ENCODE measurements at regions not wholly inside any gene's neighbourhood (a gene's known extent, or its start where the extent isn't known, plus 50 kb on each side); places are given as distances from the start of the nearest gene placed in this dataset.

DNA sequence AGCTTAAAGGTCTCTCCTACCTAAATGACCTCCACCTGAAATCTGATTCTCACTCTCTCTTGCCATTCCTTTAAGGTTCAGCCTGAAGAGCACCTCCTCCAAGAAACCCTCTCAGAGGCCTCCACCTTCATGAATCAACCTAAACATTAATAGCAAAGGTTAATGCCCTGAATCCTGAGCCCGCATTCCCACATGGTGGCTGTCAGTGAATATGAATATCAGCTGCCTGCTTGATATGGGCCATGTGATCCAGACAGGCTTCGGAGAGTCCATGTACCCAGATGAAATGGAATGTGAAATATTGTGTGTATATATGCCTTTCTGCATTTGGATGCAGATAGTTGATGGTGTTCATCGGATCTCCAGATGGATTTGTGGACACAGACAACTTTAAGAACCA is 317.5 kb downstream of the TOX3 start:
- DNase-seq (ENCODE audit: low read depth), result no peak
- H3K4me3 ChIP-seq (ENCODE audit: low read depth, low read length), result no peak overlapping the region
- in situ Hi-C loops (cut with HindIII; ENCODE audit: low sequenced_read_pairs), result no loop called here
- TF ChIP-seq, protein P1, sequence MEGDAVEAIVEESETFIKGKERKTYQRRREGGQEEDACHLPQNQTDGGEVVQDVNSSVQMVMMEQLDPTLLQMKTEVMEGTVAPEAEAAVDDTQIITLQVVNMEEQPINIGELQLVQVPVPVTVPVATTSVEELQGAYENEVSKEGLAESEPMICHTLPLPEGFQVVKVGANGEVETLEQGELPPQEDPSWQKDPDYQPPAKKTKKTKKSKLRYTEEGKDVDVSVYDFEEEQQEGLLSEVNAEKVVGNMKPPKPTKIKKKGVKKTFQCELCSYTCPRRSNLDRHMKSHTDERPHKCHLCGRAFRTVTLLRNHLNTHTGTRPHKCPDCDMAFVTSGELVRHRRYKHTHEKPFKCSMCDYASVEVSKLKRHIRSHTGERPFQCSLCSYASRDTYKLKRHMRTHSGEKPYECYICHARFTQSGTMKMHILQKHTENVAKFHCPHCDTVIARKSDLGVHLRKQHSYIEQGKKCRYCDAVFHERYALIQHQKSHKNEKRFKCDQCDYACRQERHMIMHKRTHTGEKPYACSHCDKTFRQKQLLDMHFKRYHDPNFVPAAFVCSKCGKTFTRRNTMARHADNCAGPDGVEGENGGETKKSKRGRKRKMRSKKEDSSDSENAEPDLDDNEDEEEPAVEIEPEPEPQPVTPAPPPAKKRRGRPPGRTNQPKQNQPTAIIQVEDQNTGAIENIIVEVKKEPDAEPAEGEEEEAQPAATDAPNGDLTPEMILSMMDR (IDR thresholded peaks at IDR 0.05; ENCODE audit: low read depth, low read length, missing control alignments), result no peak

DNA sequence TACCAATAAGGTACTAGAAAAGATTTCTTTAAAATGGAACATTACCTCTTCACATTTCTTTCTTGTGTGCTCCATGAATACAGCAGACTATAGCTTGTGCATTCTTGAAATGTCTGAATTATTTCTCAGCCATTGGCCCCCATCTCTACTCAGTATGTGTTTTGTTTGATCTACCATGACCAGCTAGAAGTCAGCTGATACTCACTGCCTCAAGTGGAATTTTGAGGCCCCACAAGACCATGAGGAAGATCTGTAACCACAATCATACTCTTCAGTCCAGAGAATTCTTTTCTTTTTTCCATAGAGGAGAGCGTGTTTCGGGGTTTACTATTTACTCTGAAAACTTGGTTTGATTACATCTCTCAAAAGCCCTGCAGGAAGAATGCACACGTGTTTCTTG is 319.1 kb downstream of the TOX3 start:
- no peak for DNase-seq (ENCODE audit: low read depth)
- no peak overlapping the region for H3K4me3 ChIP-seq (ENCODE audit: low read depth, low read length)
- TF ChIP-seq, protein P1 (IDR thresholded peaks at IDR 0.05; ENCODE audit: low read depth, low read length, missing control alignments), result no peak
- in situ Hi-C loops (cut with HindIII; ENCODE audit: low sequenced_read_pairs), result no loop called here

- H3K4me3 ChIP-seq (ENCODE audit: low read depth, low read length), result no peak overlapping the region
- in situ Hi-C loops (cut with HindIII; ENCODE audit: low sequenced_read_pairs), result no loop called here
- TF ChIP-seq, protein P1 (IDR thresholded peaks at IDR 0.05; ENCODE audit: low read depth, low read length, missing control alignments), result no peak
- DNase-seq (ENCODE audit: low read depth), result no peak
These were observed 334.1 kb downstream of the TOX3 start for GRCh38 chr16:52212841-52213240.

- in situ Hi-C loops (cut with HindIII; ENCODE audit: low sequenced_read_pairs), result no loop called here
These were observed 337.7 kb downstream of the TOX3 start for GRCh38 chr16:52209227-52209626.

DNA sequence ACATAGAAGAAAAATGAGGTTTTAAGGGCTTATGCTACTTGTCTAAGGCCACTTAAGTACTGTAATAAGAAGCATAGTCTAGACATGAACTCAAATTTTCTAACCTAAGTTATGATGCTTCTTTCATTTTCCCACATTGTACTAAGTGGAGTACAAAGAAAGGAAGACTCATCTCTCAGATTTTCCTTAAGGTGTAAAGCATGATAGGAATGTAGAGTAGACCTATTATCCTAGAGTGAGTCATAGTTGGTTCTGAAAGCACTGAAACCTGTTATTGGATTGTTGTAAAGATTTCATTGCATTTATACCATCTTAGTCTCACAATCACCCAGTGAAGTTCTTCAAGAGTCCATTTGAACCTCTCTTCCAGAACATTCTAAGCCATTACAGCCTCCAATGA is 343.8 kb downstream of the TOX3 start:
- no peak for DNase-seq (ENCODE audit: low read depth)
- in situ Hi-C loops (cut with HindIII; ENCODE audit: low sequenced_read_pairs), result no loop called here
- no peak overlapping the region for H3K4me3 ChIP-seq (ENCODE audit: low read depth, low read length)
- TF ChIP-seq, protein P1 (IDR thresholded peaks at IDR 0.05; ENCODE audit: low read depth, low read length, missing control alignments), result no peak

More at GRCh38 chr16:52209227-52209626, 337.7 kb downstream of the TOX3 start:
- no peak overlapping the region for H3K4me3 ChIP-seq (ENCODE audit: low read depth, low read length)
- DNase-seq (ENCODE audit: low read depth), result no peak
- TF ChIP-seq, protein P1 (IDR thresholded peaks at IDR 0.05; ENCODE audit: low read depth, low read length, missing control alignments), result no peak

GRCh38 chr16:52193441-52193840 is 353.5 kb downstream of the TOX3 start:
- DNase-seq (ENCODE audit: low read depth), result no peak
- H3K4me3 ChIP-seq (ENCODE audit: low read depth, low read length), result no peak overlapping the region
- in situ Hi-C loops (cut with HindIII; ENCODE audit: low sequenced_read_pairs), result no loop called here

More at GRCh38 chr16:52193441-52193840, 353.5 kb downstream of the TOX3 start:
- TF ChIP-seq, protein P1 (IDR thresholded peaks at IDR 0.05; ENCODE audit: low read depth, low read length, missing control alignments), result no peak

All from astrocyte of the cerebellum (primary cell).